HG03558 (cell line): ENCODE measurements at regions not wholly inside any gene's neighbourhood (a gene's known extent, or its start where the extent isn't known, plus 50 kb on each side); places are given as distances from the start of the nearest gene placed in this dataset.
"Not testable (repeated sequence)": the region's sequence is repeated elsewhere in the genome, so short reads cannot be mapped to it uniquely, and the experiment has no call there.

Experiments
- ATAC-seq: cut with Tn5 transposase; IDR thresholded peaks from one replicate; pipeline ENCODE4 v1.9.1; 2021; ENCODE audit warnings: moderate number of reproducible peaks; ENCODE audit not compliant: unreplicated experiment; ENCODE audit errors: extremely low read depth

DNA sequence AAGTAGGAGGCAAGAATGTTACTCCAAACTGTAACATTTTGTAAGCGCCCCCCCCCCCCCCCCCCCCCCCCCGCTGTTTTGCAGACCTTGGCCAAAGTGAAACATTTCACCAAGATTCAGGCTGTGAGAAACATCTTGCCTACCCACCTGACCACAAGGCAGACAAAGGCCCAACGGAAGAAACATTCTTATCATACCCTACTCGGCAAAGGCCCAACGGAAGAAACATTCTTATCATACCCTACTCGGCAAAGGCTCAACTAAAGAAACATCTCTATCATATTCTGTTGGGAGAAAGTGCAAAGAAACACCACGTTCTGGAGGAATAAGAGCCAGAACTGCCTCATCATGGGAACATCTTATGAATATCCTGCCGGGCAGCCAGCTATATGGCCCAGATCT, 117.1 kb downstream of the JRKL start:
- ATAC-seq, result no peak

DNA sequence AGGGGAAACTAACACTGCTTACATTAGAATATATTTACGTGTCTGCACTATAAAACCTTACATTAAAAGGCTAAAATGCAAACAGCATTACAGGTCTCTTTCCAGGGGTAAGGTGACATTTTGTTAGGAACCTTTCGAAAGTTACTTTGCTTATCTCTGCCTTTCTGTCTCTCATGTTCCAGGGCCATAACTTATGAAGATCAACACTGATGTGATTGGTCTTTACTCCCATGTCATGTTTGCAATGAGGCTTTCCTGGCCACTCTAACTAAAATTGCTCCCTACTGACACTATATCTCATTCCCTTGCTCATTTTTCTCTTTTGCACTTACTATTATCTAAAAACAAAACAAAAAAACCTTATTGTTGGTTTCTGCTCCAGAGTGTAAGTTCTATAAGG, 119.0 kb downstream of the JRKL start:
- ATAC-seq, result no peak

DNA sequence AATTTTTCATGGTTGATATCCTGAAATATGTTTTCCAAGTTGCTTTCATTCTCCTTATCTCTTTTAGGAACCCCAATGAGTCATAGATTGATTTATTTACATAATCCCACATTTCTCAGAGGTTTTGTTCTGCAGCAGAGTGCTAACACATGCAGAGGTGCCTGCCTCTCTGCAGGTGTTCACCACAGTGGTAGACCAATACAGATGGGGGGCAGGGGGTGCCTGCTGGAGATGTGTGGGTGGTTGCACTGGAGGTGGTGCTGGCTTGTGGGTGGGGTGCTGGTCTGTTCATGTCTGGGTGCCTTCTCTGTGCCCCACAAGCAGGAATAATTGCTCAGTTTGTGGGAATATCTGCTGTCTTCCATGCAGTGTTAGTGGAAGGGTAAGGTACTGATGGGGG, 131.1 kb downstream of the JRKL start:
- no peak for ATAC-seq

DNA sequence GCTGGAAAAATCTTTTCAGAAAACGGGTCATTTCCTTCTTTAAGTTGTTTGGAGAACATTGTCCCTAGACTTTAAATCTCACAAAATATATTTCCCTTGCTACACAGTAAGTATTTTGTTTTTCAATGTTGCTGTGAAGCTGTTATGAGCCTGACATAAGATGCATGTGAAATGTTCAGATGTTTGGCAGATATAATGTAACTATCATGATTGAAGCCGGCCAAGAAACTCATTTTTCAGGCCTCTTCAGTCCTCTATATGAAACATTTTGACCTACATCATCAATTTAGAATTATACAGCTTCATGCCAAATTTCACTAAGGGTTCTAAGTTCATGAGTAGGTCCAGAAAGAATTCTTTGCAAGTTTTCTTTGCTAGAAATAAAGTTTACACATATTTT, 133.8 kb downstream of the JRKL start:
- ATAC-seq, result no peak

DNA sequence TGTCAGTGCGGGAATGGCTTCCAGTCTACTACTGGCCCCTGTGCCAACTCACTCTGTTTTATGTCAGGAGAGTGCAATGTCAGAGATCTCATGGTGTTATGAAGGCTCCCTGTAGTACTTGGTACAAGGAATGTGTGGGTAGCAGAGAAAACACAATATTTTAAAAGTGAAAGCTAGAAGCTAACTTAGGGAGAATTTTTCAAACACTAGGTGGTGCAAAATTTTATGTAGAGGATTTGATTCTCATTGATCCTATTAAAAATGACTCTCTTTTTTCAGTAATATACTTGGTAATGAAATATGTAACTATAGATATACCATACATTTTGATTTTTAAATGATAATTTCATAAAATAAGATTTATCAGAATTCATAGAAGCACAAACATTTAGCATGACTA, 134.7 kb downstream of the JRKL start:
- no peak for ATAC-seq

DNA sequence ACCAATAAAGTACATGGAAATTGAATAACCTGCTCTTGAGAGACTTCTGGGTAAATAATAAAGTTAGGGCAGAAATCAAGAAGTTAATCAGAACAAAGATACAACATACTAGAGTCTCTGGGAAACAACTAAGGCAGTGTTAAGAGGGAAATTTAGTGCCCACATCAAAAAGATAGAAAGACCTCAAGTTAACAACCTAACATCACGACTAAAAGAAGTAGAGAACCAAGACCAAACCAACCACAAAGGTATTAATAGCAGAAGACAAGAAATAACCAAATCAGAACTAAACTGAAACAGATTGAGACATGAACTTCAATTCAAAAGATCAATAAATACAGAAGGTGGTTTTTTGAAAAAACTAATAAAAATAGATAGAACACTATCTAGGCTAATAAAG, 140.7 kb downstream of the JRKL start:
- no peak for ATAC-seq

DNA sequence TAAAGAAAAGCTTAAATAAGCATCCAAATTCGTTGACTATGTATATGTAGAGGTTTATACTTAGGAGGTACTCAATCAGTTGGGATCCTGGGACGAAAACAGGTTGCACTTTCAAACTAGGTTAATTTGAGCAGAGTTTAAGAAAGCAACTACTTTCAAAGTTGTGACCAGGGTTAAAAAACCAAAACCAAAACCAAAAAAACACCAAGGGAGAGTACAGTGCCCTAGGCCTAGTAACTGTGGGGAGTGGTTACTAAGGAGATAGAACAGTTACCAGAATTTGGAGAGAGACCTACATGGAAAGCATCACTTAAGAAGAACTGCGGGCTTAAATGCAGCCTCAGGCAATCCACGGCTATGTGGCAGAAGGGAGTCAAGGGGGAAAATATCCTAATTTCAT, 148.3 kb downstream of the JRKL start:
- peak; percentile 57 for ATAC-seq

DNA sequence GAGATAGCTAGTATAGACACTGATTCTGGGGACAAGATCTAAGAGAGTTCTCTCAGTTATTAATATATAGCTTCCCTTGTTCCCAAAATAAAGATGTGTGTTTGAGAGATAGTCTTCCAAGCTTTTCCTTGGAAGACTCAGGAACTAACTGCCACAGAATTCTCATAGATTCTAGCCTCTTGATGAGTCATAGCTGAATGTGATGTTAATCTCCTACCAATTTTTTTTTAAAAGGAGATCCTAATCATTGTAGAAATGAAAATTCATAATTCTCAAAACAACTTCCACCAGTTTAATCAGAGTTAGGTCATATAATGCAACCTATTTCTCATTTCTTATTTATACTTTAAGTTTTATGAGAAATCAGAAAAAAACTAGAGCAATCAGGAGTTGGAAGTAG, 148.8 kb downstream of the JRKL start:
- no peak for ATAC-seq

DNA sequence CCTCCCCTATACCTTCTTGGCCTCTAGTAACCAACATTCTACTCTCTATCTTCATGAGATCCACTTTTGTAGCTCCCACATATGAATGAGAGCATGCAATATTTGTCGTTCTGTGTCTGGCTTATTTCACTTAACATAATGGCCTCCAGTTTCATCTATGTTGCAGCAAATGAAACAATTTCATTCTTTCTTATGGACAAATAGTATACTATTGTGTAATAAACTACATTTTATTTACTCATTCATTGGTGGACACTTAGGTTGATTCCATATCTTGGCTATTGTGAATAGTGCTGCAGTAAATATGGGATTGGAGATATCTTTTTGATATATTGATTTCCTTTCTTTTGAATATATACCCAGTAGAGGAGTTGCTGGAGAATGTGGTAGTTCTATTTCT, 151.1 kb downstream of the JRKL start:
- ATAC-seq, result no peak

DNA sequence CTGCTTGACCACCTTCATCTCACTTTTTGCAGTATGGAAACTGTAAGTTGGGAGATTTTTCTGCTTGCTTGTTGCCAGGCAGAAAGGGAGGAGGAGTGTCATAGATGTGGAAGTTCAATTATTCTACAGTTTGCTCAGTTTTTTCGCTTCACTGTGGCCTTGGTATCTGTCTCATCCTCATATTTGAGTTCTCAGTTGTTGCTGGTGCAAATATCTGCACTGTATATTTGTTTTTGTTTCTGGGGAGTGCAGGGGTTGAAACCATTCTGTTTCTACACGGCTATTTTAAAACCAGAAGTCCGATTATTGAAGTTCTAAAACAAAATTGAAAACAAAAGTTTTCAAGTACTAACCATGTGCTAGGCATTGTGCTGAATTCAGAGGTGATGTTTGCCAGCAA, 153.4 kb downstream of the JRKL start:
- no peak for ATAC-seq

DNA sequence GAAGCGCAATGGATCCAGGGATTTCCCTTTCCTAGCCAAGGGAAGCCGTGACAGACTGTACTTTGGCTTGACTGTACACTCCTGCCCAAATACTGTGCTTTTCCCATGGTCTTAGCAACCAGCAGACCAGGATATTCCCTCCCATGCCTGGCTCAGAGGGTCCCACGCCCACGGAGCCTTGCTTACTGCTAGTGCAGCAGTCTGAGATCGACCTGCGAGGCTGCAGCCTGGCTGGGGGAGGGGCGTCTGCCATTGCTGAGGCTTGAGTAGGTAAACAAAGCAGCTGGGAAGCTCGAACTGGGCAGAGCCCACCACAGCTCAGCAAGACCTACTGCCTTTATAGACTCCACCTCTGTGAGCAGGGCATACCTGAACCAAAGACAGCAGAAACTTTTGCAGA, 155.4 kb downstream of the JRKL start:
- ATAC-seq, result not testable (repeated sequence)

DNA sequence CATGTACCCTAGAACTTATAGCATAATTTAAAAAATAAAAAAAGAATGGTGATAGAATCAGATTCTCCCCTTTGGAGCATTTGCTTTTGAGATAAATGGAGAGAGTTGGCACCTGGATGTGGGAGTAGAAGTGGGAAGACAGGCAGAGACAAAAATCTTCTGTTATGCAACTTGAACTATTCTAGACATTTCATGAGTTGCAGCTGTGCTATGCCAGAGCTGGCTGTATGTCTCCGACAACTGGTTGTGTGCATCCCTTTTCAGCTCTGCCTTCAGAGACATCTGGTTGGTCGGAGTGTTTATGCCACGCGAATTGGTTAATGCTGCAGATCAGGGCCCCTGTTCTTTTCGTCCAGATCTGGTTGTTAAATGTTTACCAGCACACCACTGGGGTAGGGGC, 161.3 kb downstream of the JRKL start:
- ATAC-seq, result no peak

DNA sequence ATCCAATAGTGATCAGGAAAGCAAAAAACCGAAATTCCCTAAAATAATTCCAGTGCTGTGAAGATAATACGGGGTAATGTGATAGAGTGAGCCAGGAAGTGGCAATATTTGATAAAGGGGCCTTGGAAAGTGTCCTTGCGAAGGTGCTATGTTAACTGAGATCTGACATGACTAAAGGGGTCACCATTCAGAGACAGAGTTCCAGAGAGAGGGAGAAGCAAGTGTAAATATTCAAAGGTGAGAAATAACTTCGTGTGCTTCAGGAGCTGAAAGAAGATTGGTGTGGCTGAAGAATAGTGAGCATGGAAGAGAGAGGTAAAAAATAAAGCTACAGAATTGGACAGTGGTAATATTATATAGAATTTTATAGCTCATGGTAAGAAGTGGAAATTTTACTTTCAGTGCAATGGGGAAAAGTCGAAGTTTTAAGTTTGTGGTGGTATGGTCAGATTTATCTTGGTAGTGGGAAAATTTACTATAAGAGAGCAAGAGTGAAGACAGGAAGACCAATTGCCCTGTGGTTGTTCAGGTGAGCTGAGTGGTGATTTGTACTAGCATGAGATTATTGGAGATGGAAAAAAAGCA, 164.5 kb downstream of the JRKL start:
- no peak for ATAC-seq

DNA sequence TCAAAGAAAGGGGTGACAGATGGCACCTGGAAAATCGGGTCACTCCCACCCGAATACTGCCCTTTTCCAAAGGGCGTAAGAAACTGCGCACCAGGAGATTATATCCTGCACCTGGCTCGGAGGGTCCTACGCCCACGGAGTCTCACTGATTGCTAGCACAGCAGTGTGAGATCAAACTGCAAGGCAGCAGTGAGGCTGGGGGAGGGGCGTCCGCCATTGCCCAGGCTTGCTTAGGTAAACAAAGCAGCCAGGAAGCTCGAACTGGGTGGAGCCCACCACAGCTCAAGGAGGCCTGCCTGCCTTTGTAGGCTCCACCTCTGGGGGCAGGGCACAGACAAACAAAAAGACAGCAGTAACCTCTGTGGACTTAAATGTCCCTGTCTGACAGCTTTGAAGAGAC, 166.0 kb downstream of the JRKL start:
- not testable (repeated sequence) for ATAC-seq

DNA sequence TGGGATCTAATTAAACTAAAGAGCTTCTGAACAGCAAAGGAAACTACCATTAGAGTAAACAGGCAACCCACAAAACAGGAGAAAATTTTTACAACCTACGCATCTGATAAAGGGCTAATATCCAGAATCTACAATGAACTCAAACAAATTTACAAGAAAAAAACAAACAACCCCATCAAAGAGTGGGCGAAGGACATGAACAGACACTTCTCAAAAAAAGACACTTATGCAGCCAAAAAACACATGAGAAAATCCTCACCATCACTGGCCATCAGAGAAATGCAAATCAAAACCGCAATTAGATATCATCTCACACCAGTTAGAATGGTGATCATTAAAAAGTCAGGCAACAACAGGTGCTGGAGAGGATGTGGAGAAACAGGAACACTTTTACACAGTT, 170.9 kb downstream of the JRKL start:
- ATAC-seq, result not testable (repeated sequence)

DNA sequence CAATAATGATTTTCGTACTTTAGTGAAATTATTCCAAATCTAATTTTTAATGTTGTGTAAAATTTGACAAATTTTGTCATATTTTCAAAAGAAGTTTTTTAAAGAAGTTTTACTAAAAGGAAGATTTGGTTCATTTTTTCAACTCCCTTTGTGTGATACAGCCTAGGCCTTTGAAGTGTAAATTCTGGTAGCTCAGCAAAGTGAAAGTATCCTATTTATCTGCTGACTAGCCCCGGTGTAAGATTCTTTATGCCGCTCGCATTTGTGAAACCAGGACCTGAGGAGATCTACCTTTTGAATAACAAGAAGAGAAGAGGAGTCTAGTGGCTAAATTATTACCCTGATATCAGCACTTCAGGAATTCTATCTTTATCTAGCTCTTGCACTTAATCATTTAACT, 177.4 kb downstream of the JRKL start:
- ATAC-seq, result no peak

DNA sequence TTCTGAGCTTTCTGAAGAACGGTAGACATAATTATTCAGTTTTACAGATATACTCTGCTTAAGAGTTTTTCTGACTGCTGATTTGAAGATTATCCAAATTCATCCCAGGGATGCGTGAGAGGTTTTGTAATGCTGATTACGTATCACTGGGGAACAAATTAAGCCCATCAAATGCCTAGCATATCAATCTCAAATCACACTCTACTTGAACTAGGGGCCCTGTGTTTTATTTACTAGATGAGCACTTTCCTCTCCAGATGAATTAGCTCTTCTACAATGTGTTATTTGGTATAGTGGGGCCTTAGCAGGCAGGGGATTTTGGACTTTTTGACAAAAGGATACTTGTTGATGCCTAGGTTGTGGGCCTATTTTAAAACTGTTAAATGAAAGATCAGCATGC, 177.9 kb downstream of the JRKL start:
- no peak for ATAC-seq

DNA sequence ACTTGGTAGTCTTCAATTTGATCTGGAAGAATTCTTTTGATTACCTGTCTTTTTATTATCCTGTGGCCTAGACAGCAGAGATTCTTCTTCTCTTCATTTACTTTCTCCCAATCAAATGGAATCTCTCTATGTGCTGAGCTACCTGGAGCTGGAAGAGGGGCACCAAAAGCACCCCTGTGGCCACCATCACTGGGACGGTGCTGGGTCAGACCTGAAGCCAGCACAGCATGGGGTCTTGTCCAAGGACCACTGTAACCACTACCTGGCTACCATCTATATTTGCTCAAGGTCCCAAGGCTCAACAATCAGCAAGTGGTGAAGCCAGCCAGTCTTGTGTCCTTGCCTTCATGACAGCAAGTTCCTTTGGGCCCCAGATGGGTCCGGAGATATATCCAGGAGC, 186.6 kb downstream of the JRKL start:
- no peak for ATAC-seq

DNA sequence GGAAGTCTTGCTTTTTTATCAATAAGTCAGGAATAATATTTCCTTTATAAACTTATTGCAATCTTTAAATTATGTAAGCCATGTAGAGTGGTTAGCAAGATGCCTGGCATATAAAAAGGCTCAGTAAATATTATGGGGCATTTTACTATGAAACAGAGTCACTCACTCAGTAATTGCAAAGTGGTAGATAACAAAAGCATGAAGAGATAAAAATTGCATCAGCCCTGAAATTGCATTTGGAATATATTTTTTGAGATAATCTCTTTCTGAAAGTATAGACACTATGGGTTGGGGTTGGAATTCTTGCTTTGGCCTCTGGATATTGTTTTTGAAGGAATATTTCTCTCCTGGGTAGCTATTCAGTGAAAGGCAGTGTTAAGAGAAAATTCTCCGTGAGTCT, 188.6 kb downstream of the JRKL start:
- no peak for ATAC-seq

DNA sequence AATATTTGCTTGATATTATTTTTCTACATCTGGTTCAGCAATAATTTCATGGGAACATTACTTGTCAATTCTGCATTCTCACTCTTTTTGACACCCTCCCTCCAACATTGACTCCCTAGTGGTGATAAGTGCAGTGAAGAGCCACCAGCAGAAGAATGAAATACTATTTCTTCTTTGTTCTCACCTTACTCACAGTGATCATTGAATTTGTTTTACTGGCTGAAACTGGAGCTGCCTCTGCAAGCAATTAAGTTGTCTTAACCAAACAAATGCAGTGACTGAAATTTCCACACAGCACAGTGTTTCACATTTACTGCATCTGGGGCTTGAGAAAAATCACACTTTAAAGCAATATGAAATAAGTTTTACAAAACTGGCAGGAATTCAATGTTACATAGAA, 189.8 kb downstream of the JRKL start:
- no peak for ATAC-seq

DNA sequence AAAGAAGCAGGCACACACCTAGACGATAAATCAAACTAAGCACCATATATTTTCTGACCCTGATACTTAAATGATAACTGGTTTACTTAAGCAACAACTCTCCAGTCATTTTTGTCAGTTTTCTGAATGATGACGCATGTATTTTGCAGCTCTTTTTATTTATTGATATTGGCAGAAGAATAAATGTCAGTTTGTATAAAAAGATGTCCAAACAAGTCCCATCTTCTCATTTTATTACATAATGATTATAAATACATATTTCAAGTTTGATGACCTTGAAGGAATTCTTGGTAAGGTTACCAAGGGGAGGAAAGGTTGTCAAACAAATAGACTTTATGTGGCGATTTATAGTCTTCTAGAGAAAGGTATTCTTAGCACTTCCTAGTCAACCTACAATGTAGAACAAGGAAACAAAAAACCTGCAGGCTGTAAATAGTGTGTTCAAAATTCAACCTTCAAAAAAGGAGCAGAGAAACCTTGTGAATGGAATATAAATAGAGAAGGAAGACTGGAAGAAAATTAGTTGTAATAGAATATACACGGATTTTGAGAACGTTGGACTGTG, 190.7 kb downstream of the JRKL start:
- ATAC-seq, result no peak

DNA sequence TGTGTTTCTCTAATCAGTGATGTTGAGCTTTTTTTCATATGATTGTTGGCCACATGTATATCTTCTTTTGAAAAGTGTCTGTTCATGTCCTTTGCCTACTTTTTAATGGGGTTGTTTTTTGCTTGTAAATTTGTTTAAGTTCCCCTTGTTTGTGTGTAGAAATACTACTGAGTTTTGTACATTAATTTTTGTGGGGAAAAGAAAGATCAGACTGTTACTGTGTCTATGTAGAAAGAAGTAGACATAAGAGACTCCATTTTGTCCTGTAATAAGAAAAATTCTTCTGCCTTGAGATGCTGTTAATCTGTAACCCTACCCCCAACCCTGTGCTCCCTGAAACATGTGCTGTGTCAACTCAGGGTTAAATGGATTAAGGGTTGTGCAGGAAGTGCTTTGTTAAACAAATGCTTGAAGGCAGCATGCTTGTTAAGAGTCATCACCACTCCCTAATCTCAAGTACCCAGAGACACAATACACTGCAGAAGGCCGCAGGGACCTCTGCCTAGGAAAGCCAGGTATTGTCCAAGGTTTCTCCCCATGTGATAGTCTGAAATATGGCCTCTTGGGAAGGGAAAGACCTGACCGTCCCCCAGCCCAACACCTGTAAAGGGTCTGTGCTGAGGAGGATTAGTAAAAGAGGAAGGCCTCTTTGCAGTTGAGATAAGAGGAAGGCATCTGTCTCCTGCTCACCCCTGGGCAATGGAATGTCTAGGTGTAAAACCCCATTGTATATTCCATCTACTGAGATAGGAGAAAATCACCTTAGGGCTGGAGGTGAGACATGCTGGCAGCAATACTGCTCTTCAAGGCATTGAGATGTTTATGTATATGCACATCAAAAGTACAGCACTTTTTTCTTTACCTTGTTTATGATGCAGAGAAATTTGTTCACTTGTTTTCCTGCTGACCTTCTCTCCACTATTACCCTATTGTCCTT, 196.4 kb downstream of the JRKL start:
- not testable (repeated sequence) for ATAC-seq
